ENCODE measurements at regions not wholly inside any gene's neighbourhood (a gene's known extent, or its start where the extent isn't known, plus 50 kb on each side); places are given as distances from the start of the nearest gene placed in this dataset.

DNA sequence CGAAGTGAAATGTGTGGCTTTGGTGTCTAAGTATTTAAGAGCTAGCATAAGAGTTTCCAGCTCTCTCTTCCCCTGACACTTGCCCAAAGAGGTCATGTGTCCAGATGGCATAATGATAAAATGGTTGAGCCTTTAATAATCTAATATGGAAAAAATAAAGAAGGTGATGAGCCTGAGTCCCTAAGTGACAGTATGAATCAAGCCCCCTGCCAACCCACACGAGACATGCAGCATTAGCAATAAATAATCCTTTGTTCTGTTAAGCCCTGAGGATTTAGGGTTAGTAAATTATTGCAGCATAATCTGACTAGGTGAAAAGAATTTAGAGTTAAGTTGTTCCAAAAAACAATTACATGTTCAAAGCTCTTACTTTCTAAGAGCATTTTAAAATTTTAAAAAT is 217.2 kb upstream of the CCDC150 start:
- WGBS (ENCODE audit: insufficient coverage), result no CpG with 5 or more reads among the region's 2 CpGs
- ChIA-PET CTCF (interaction anchor here (0.6 to 0.7 kb wide), 3 partner anchors 84 to 956 kb away, joined by 3 read pairs; no protein-coding TSS in a partner anchor), POLR2A (interaction anchor here (0.6 to 0.9 kb wide), 2 partner anchors 197 to 1340 kb away, joined by 3 read pairs; no protein-coding TSS in a partner anchor)
- Histone ChIP-seq H3K9me3 (no peaks in the 10 kb centered on the region), H3K27me3 (replicated peaks in 1 of 2; ENCODE audit: control insufficient read depth in 2 of 2, extremely low read depth in 1 of 2, insufficient read depth in 2 of 2, low read length in 1 of 2) (no peaks in the 10 kb centered on the region), H3K36me3 (ENCODE audit: control insufficient read depth in 2 of 2, extremely low read depth in 1 of 2, insufficient read depth in 1 of 2, low read length in 1 of 2) (no peaks in the 10 kb centered on the region), H3K4me3 (ENCODE audit: control insufficient read depth in 1 of 2, extremely low read depth in 1 of 2, low read length in 1 of 2) (no peak overlapping the region), H3K4me1 (ENCODE audit: control insufficient read depth in 1 of 2, extremely low read depth in 1 of 2, insufficient read depth in 2 of 2, low read length in 2 of 2) (no peaks in the 10 kb centered on the region), H3K27ac (ENCODE audit: low read length) (no peak overlapping the region)
- Mint-ChIP-seq H3K4me3 (no peak overlapping the region), H3K27me3 (peaks cover 3 to 13% of the 10 kb centered on the region in 2 donors), H3K27ac (no peak overlapping the region), H3K4me1 (no peaks in the 10 kb centered on the region), H3K9me3 (no peaks in the 10 kb centered on the region), H3K36me3 (no peaks in the 10 kb centered on the region)
- no peak for DNase-seq
- ATAC-seq (replicated peaks in 1 of 4), result no peak

DNA sequence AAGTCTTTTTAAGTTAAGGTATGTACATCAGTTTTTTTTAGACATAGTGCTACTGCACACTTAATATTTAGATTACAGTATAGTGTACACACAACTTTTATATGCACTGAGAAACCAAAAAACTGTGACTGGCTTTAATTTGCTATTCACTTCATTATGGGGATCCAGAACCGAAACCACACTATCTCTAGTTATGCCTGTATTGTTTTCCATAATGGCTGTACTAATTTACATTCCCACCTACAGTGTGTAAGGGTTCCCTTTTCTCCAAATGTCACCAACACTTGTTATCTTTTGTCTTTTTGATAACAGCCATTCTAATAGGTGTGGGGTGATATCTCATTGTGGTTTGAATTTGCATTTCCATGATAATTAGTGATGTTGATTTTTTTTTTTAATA is 213.4 kb upstream of the CCDC150 start:
- no peaks in the 10 kb centered on the region for H3K36me3 ChIP-seq (ENCODE audit: control insufficient read depth in 2 of 2, extremely low read depth in 1 of 2, insufficient read depth in 1 of 2, low read length in 1 of 2)
- H3K27ac ChIP-seq (ENCODE audit: low read length), result no peak overlapping the region
- DNase-seq, result no peak
- H3K4me1 ChIP-seq (ENCODE audit: control insufficient read depth in 1 of 2, extremely low read depth in 1 of 2, insufficient read depth in 2 of 2, low read length in 2 of 2), result no peaks in the 10 kb centered on the region
- ChIA-PET CTCF (no interaction called here), POLR2A (no interaction called here)
- no peak overlapping the region for H3K4me3 ChIP-seq (ENCODE audit: control insufficient read depth in 1 of 2, extremely low read depth in 1 of 2, low read length in 1 of 2)
- Mint-ChIP-seq H3K36me3 (no peaks in the 10 kb centered on the region), H3K9me3 (no peaks in the 10 kb centered on the region), H3K27me3 (peaks cover 7 to 10% of the 10 kb centered on the region in 2 donors), H3K4me1 (peaks cover 0 to 10% (median 4%) of the 10 kb centered on the region in 3 donors), H3K4me3 (no peak overlapping the region), H3K27ac (no peak overlapping the region)
- 86% methylated on average over 1 of the region's 1 CpG for WGBS (ENCODE audit: insufficient coverage)
- no peaks in the 10 kb centered on the region for H3K9me3 ChIP-seq
- ATAC-seq (replicated peaks in 1 of 4), result no peak
- peaks cover 0 to 3% of the 10 kb centered on the region in 2 experiments for H3K27me3 ChIP-seq (replicated peaks in 1 of 2; ENCODE audit: control insufficient read depth in 2 of 2, extremely low read depth in 1 of 2, insufficient read depth in 2 of 2, low read length in 1 of 2)

DNA sequence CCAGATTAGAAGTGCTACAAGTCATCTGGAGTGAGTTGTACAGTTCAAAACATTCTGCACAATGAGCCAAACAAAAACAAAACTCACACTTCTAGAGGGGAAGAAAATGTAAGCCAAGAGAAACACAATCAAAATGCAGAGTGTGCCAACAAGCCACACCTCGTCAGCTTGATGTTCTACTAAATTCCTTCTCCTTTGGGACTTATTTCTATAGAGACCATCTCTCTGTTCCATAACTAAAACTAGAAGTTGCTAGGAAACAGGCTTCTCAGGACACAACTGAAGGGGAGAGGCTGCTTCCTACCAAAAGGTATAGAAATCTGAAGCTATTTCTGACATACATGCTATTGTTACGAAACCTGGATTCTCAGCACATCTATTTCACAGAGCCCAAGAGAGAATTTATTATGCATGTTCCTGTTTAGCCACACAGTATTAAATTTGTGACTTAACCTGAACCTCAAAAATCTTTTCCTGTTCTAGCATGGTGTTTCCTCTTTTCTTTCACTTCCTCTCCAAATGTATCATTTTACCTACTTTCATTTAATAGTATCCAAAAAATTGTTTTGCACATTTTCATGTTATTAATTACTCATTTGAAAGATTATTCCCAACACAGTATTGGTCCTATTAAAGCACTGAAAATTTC is 211.4 kb upstream of the CCDC150 start:
- CTCF ChIA-PET, result no interaction called here
- no peaks in the 10 kb centered on the region for H3K9me3 Mint-ChIP-seq
- no peak for ATAC-seq (replicated peaks in 1 of 4)

DNA sequence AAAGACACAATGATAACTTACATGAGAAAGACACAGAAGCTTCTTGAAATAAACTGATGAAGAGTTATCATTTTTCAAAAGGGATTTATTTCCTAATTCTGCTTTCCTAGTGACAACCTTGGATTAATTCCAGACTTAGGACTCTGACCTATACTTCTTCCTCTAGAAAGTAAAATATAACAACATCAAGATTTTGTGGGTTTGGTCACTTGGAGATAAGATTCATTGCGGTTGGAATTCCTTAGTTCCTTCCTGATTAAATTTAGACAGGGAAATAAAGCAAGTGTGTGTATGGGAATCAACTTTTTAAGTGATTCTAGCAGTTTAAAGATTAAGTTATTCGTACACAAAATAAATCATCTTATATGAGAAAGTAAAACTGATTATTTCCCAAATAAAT is 208.4 kb upstream of the CCDC150 start:
- Histone ChIP-seq H3K27ac (ENCODE audit: low read length) (no peak overlapping the region), H3K4me3 (ENCODE audit: control insufficient read depth in 1 of 2, extremely low read depth in 1 of 2, low read length in 1 of 2) (no peak overlapping the region), H3K4me1 (ENCODE audit: control insufficient read depth in 1 of 2, extremely low read depth in 1 of 2, insufficient read depth in 2 of 2, low read length in 2 of 2) (no peaks in the 10 kb centered on the region), H3K36me3 (ENCODE audit: control insufficient read depth in 2 of 2, extremely low read depth in 1 of 2, insufficient read depth in 1 of 2, low read length in 1 of 2) (no peaks in the 10 kb centered on the region), H3K9me3 (no peaks in the 10 kb centered on the region), H3K27me3 (replicated peaks in 1 of 2; ENCODE audit: control insufficient read depth in 2 of 2, extremely low read depth in 1 of 2, insufficient read depth in 2 of 2, low read length in 1 of 2) (peaks cover 0 to 3% of the 10 kb centered on the region in 2 experiments)
- ChIA-PET CTCF (no interaction called here), POLR2A (no interaction called here)
- DNase-seq (no peak), ATAC-seq (replicated peaks in 1 of 4) (no peak)
- H3K36me3 Mint-ChIP-seq, result no peaks in the 10 kb centered on the region
- peaks cover 0 to 10% (median 4%) of the 10 kb centered on the region in 3 donors for H3K4me1 Mint-ChIP-seq
- H3K4me3 Mint-ChIP-seq, result no peak overlapping the region
- H3K27me3 Mint-ChIP-seq, result peaks cover 0 to 15% of the 10 kb centered on the region in 2 donors
- H3K9me3 Mint-ChIP-seq, result no peaks in the 10 kb centered on the region
- no CpG with 5 or more reads among the region's 2 CpGs for WGBS (ENCODE audit: insufficient coverage)
- H3K27ac Mint-ChIP-seq, result no peak overlapping the region

More for the DNA sequence above, 211.4 kb upstream of the CCDC150 start:
- no peak overlapping the region for H3K4me3 Mint-ChIP-seq
- Histone ChIP-seq H3K27me3 (replicated peaks in 1 of 2; ENCODE audit: control insufficient read depth in 2 of 2, extremely low read depth in 1 of 2, insufficient read depth in 2 of 2, low read length in 1 of 2) (peaks cover 0 to 3% of the 10 kb centered on the region in 2 experiments), H3K9me3 (no peaks in the 10 kb centered on the region), H3K36me3 (ENCODE audit: control insufficient read depth in 2 of 2, extremely low read depth in 1 of 2, insufficient read depth in 1 of 2, low read length in 1 of 2) (no peaks in the 10 kb centered on the region), H3K4me1 (ENCODE audit: control insufficient read depth in 1 of 2, extremely low read depth in 1 of 2, insufficient read depth in 2 of 2, low read length in 2 of 2) (no peaks in the 10 kb centered on the region), H3K4me3 (ENCODE audit: control insufficient read depth in 1 of 2, extremely low read depth in 1 of 2, low read length in 1 of 2) (no peak overlapping the region), H3K27ac (ENCODE audit: low read length) (no peak overlapping the region)
- no CpG with 5 or more reads among the region's 2 CpGs for WGBS (ENCODE audit: insufficient coverage)
- POLR2A ChIA-PET, result interaction anchor here in 1 of 2 donors (0.6 kb wide), 1 partner anchor 54 kb away, joined by 4 read pairs; no protein-coding TSS in a partner anchor
- peaks cover 0 to 10% (median 4%) of the 10 kb centered on the region in 3 donors for H3K4me1 Mint-ChIP-seq
- no peaks in the 10 kb centered on the region for H3K36me3 Mint-ChIP-seq
- no peak overlapping the region for H3K27ac Mint-ChIP-seq
- DNase-seq, result no peak
- H3K27me3 Mint-ChIP-seq, result peaks cover 7 to 12% of the 10 kb centered on the region in 2 donors

DNA sequence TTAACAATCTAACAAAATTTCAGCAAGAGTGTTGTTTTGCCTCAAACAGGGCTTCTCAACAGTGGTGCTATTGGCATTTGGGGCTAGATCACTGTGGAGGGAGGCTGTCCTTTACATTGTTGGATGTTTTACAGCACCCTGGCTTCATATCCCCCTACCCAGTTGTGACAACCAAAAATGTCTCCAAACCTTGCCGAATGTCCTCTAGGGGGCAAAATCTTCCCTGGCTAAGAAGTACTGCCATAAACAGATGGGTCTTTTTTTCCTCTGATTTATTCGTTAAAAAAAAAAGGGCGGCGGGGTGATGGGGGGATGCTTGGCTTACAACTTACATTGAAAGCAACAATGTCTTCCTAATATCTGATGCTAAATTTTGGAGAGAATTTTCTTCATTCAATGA is 207.6 kb upstream of the CCDC150 start:
- WGBS (ENCODE audit: insufficient coverage), result no CpG with 5 or more reads among the region's 4 CpGs
- ChIA-PET POLR2A (no interaction called here), CTCF (no interaction called here)
- Mint-ChIP-seq H3K4me1 (peaks cover 0 to 10% (median 4%) of the 10 kb centered on the region in 3 donors), H3K27ac (no peak overlapping the region), H3K9me3 (no peaks in the 10 kb centered on the region), H3K36me3 (no peaks in the 10 kb centered on the region), H3K27me3 (peaks cover 0 to 18% of the 10 kb centered on the region in 2 donors), H3K4me3 (no peak overlapping the region)
- no peak for DNase-seq
- H3K4me1 ChIP-seq (ENCODE audit: control insufficient read depth in 1 of 2, extremely low read depth in 1 of 2, insufficient read depth in 2 of 2, low read length in 2 of 2), result no peaks in the 10 kb centered on the region
- H3K27ac ChIP-seq (ENCODE audit: low read length), result no peak overlapping the region
- H3K27me3 ChIP-seq (replicated peaks in 1 of 2; ENCODE audit: control insufficient read depth in 2 of 2, extremely low read depth in 1 of 2, insufficient read depth in 2 of 2, low read length in 1 of 2), result peaks cover 0 to 3% of the 10 kb centered on the region in 2 experiments
- H3K4me3 ChIP-seq (ENCODE audit: control insufficient read depth in 1 of 2, extremely low read depth in 1 of 2, low read length in 1 of 2), result no peak overlapping the region
- H3K9me3 ChIP-seq, result no peaks in the 10 kb centered on the region
- ATAC-seq (replicated peaks in 1 of 4), result no peak
- no peaks in the 10 kb centered on the region for H3K36me3 ChIP-seq (ENCODE audit: control insufficient read depth in 2 of 2, extremely low read depth in 1 of 2, insufficient read depth in 1 of 2, low read length in 1 of 2)

DNA sequence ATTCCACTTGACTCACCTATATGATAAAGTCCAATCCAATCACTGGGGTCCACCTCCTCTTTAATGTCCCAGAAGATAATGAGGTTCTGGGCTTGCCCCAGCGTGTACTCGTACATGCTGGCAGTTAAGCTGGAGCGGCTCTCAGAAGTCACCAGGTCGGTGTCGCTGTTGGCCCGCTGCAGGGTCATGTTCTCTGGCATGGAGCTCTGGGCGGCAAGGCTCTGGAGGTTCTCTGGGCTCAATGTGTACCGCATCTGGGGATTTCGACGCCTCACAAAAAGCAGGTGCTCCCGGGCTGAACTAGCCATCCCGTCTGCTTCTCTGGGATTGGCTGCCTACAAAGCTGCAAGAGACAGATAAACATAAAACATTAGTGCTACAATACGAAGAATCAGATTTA is 206.4 kb upstream of the CCDC150 start:
- peaks cover 0 to 20% of the 10 kb centered on the region in 2 donors for H3K27me3 Mint-ChIP-seq
- Histone ChIP-seq H3K4me3 (ENCODE audit: control insufficient read depth in 1 of 2, extremely low read depth in 1 of 2, low read length in 1 of 2) (no peak overlapping the region), H3K27ac (ENCODE audit: low read length) (no peak overlapping the region), H3K36me3 (ENCODE audit: control insufficient read depth in 2 of 2, extremely low read depth in 1 of 2, insufficient read depth in 1 of 2, low read length in 1 of 2) (no peaks in the 10 kb centered on the region), H3K9me3 (no peaks in the 10 kb centered on the region), H3K27me3 (replicated peaks in 1 of 2; ENCODE audit: control insufficient read depth in 2 of 2, extremely low read depth in 1 of 2, insufficient read depth in 2 of 2, low read length in 1 of 2) (peaks cover 0 to 3% of the 10 kb centered on the region in 2 experiments), H3K4me1 (ENCODE audit: control insufficient read depth in 1 of 2, extremely low read depth in 1 of 2, insufficient read depth in 2 of 2, low read length in 2 of 2) (no peaks in the 10 kb centered on the region)
- H3K4me3 Mint-ChIP-seq, result no peak overlapping the region
- H3K9me3 Mint-ChIP-seq, result no peaks in the 10 kb centered on the region
- WGBS (ENCODE audit: insufficient coverage), result 98% methylated on average over 10 of the region's 13 CpGs
- no peak overlapping the region for H3K27ac Mint-ChIP-seq
- no peak for DNase-seq
- no peak for ATAC-seq (replicated peaks in 1 of 4)
- H3K36me3 Mint-ChIP-seq, result no peaks in the 10 kb centered on the region
- ChIA-PET POLR2A (no interaction called here), CTCF (no interaction called here)
- H3K4me1 Mint-ChIP-seq, result peaks cover 0 to 5% (median under 1%) of the 10 kb centered on the region in 3 donors
